ENCODE measurements at regions not wholly inside any gene's neighbourhood (a gene's known extent, or its start where the extent isn't known, plus 50 kb on each side); places are given as distances from the start of the nearest gene placed in this dataset.

GRCh38 chr10:78624791-78625190 is 444.0 kb upstream of the ZMIZ1 start:
- Histone ChIP-seq H3K36me3 (replicated peaks in 1 of 2; ENCODE audit: control extremely low read depth in 1 of 2, control insufficient read depth in 1 of 2, extremely low read depth in 1 of 2, insufficient read depth in 2 of 2, low read length in 1 of 2) (no peaks in the 10 kb centered on the region), H3K4me3 (ENCODE audit: control extremely low read depth in 1 of 5, extremely low read depth in 1 of 5, insufficient read depth in 1 of 5, low read depth in 2 of 5, low read length in 4 of 5) (no peak overlapping the region), H3K9ac (ENCODE audit: low read length) (no peak overlapping the region), H3K27ac (ENCODE audit: low read length in 2 of 2) (no peak overlapping the region), H3K27me3 (replicated peaks in 1 of 4; ENCODE audit: control extremely low read depth in 1 of 4, control insufficient read depth in 3 of 4, insufficient read depth in 4 of 4, low read length in 3 of 4) (no peaks in the 10 kb centered on the region), H3K79me2 (ENCODE audit: control insufficient read depth, insufficient read depth, low read length) (no peaks in the 10 kb centered on the region), H2AFZ (ENCODE audit: insufficient read depth, low read depth, low read length, poor library complexity, severe bottlenecking) (no peak overlapping the region), H3K9me3 (ENCODE audit: control extremely low read depth in 1 of 3, control insufficient read depth in 2 of 3, insufficient read depth in 1 of 3, low read length in 2 of 3) (no peaks in the 10 kb centered on the region), H4K20me1 (ENCODE audit: control insufficient read depth, insufficient read depth, low read length, poor library complexity, severe bottlenecking) (no peaks in the 10 kb centered on the region), H3K4me2 (replicated peaks; ENCODE audit: low read depth, low read length, poor library complexity, severe bottlenecking) (no peak overlapping the region), H3K4me1 (ENCODE audit: control insufficient read depth in 2 of 2, insufficient read depth in 2 of 2, low read length in 2 of 2) (no peaks in the 10 kb centered on the region)
- ATAC-seq (ENCODE audit: low read depth) (no peak), DNase-seq (no peak)
- ChIA-PET POLR2A (no interaction called here), CTCF (no interaction called here)
- Mint-ChIP-seq H3K27me3 (peaks cover 36% of the 10 kb centered on the region), H3K27ac (no peak overlapping the region), H3K9me3 (ENCODE audit: insufficient read depth) (no peaks in the 10 kb centered on the region), H3K4me1 (peaks cover 3% of the 10 kb centered on the region), H3K4me3 (no peak overlapping the region)
- 92% methylated on average over 2 of the region's 2 CpGs for WGBS (ENCODE audit: insufficient coverage)
- intact Hi-C loops (cut with micrococcal nuclease), result no loop called here
- TF ChIP-seq EZH2 (IDR thresholded peaks at IDR 0.05; ENCODE audit: borderline replicate concordance, insufficient read depth, low read depth, low read length, poor library complexity, severe bottlenecking) (no peak), CTCF (IDR thresholded peaks at IDR 0.05) (no peak)

- H2AFZ ChIP-seq (ENCODE audit: insufficient read depth, low read depth, low read length, poor library complexity, severe bottlenecking), result no peak overlapping the region
- no peaks in the 10 kb centered on the region for H3K27me3 ChIP-seq (replicated peaks in 1 of 4; ENCODE audit: control extremely low read depth in 1 of 4, control insufficient read depth in 3 of 4, insufficient read depth in 4 of 4, low read length in 3 of 4)
- no peak overlapping the region for H3K9ac ChIP-seq (ENCODE audit: low read length)
- Mint-ChIP-seq H3K4me3 (no peak overlapping the region), H3K4me1 (peaks cover 3% of the 10 kb centered on the region), H3K9me3 (ENCODE audit: insufficient read depth) (no peaks in the 10 kb centered on the region), H3K27ac (no peak overlapping the region), H3K27me3 (peaks cover 28% of the 10 kb centered on the region)
- no peak overlapping the region for H3K27ac ChIP-seq (ENCODE audit: low read length in 2 of 2)
- no peak overlapping the region for H3K4me3 ChIP-seq (ENCODE audit: control extremely low read depth in 1 of 5, extremely low read depth in 1 of 5, insufficient read depth in 1 of 5, low read depth in 2 of 5, low read length in 4 of 5)
- H3K36me3 ChIP-seq (replicated peaks in 1 of 2; ENCODE audit: control extremely low read depth in 1 of 2, control insufficient read depth in 1 of 2, extremely low read depth in 1 of 2, insufficient read depth in 2 of 2, low read length in 1 of 2), result no peaks in the 10 kb centered on the region
- H3K79me2 ChIP-seq (ENCODE audit: control insufficient read depth, insufficient read depth, low read length), result no peaks in the 10 kb centered on the region
- no peak for TF ChIP-seq CTCF (IDR thresholded peaks at IDR 0.05)
- TF ChIP-seq EZH2 (IDR thresholded peaks at IDR 0.05; ENCODE audit: borderline replicate concordance, insufficient read depth, low read depth, low read length, poor library complexity, severe bottlenecking), result no peak
- no peaks in the 10 kb centered on the region for H4K20me1 ChIP-seq (ENCODE audit: control insufficient read depth, insufficient read depth, low read length, poor library complexity, severe bottlenecking)
- DNase-seq (no peak), ATAC-seq (ENCODE audit: low read depth) (no peak)
- H3K4me1 ChIP-seq (ENCODE audit: control insufficient read depth in 2 of 2, insufficient read depth in 2 of 2, low read length in 2 of 2), result no peaks in the 10 kb centered on the region
- intact Hi-C loops (cut with micrococcal nuclease), result no loop called here
- H3K4me2 ChIP-seq (replicated peaks; ENCODE audit: low read depth, low read length, poor library complexity, severe bottlenecking), result no peak overlapping the region
- WGBS (ENCODE audit: insufficient coverage), result 90% methylated on average over 9 of the region's 10 CpGs
- H3K9me3 ChIP-seq (ENCODE audit: control extremely low read depth in 1 of 3, control insufficient read depth in 2 of 3, insufficient read depth in 1 of 3, low read length in 2 of 3), result no peaks in the 10 kb centered on the region
- ChIA-PET POLR2A (no interaction called here), CTCF (no interaction called here)
These were observed 442.3 kb upstream of the ZMIZ1 start for GRCh38 chr10:78626471-78626870.
